ENCODE measurements at regions not wholly inside any gene's neighbourhood (a gene's known extent, or its start where the extent isn't known, plus 50 kb on each side); places are given as distances from the start of the nearest gene placed in this dataset.

DNA sequence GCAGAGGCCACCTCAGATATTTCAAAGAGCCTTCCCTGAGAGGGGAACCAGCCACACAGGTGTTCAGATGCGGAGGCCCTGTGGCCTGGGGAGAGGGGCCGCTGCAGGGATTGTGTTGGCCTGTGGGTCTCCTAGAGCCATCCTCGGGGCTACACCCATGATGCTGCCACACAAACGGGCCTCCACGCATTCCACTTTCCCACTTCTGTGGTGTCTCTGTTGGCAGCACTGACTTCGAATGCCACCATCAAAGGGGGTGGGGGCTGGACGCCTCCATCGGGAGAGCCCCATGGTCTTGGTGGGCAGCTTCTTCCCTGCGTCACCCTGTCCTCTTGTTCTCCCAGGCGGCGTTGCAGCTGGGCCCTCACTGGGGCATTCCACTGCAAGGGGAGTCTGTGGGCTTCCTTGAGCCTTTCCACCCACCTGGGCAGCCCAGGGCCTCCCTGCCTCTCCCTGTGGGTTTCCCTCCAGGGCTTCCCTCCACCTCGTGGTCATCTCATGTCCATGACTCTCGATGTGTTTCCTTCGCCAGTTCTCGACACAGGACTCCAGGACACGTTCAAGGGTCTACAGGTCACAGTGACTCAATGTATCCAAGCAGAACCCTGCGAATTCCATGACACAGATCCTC, 145.5 kb downstream of the ERMARD start:
- Histone ChIP-seq H3K4me2 (no peak overlapping the region), H3K9me2 (ENCODE audit: insufficient read depth) (no peaks in the 10 kb centered on the region), H2AFZ (no peak overlapping the region), H3K27me3 (ENCODE audit: insufficient read depth) (no peaks in the 10 kb centered on the region), H3K4me3 (no peak overlapping the region), H3K27ac (ENCODE audit: low read depth) (no peak overlapping the region), H4K20me1 (replicated peaks; ENCODE audit: insufficient read depth) (no peaks in the 10 kb centered on the region), H3K4me1 (ENCODE audit: insufficient read depth) (no peaks in the 10 kb centered on the region), H3K36me3 (ENCODE audit: insufficient read depth) (no peaks in the 10 kb centered on the region), H3K79me2 (replicated peaks; ENCODE audit: insufficient read depth) (no peaks in the 10 kb centered on the region), H3F3A (replicated peaks; ENCODE audit: low read depth) (no peaks in the 10 kb centered on the region)
- TF ChIP-seq ZNF114 (CRISPR knock-in tag; IDR thresholded peaks at IDR 0.05) (no peak), ZNF331 (CRISPR knock-in tag; IDR thresholded peaks at IDR 0.05; ENCODE audit: low read depth) (no peak), JUNB (IDR thresholded peaks at IDR 0.05; ENCODE audit: unreplicated experiment) (no peak), EZH2phosphoT487 (IDR thresholded peaks at IDR 0.05; ENCODE audit: unreplicated experiment) (no peak), STAT1 (IDR thresholded peaks at IDR 0.05; ENCODE audit: unreplicated experiment) (no peak), EZH2 (IDR thresholded peaks at IDR 0.05; ENCODE audit: low read depth, unreplicated experiment) (no peak), CREB1 (CRISPR knock-in tag; IDR thresholded peaks at IDR 0.05; ENCODE audit: low read depth) (no peak), POLR2AphosphoS5 (IDR thresholded peaks at IDR 0.05; ENCODE audit: low read depth) (no peak), NANOG (IDR thresholded peaks at IDR 0.05; ENCODE audit: borderline replicate concordance) (no peak)
- TF ChIP-seq, protein P1, sequence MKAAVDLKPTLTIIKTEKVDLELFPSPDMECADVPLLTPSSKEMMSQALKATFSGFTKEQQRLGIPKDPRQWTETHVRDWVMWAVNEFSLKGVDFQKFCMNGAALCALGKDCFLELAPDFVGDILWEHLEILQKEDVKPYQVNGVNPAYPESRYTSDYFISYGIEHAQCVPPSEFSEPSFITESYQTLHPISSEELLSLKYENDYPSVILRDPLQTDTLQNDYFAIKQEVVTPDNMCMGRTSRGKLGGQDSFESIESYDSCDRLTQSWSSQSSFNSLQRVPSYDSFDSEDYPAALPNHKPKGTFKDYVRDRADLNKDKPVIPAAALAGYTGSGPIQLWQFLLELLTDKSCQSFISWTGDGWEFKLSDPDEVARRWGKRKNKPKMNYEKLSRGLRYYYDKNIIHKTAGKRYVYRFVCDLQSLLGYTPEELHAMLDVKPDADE (IDR thresholded peaks at IDR 0.05): no peak
- TF ChIP-seq, protein P2, sequence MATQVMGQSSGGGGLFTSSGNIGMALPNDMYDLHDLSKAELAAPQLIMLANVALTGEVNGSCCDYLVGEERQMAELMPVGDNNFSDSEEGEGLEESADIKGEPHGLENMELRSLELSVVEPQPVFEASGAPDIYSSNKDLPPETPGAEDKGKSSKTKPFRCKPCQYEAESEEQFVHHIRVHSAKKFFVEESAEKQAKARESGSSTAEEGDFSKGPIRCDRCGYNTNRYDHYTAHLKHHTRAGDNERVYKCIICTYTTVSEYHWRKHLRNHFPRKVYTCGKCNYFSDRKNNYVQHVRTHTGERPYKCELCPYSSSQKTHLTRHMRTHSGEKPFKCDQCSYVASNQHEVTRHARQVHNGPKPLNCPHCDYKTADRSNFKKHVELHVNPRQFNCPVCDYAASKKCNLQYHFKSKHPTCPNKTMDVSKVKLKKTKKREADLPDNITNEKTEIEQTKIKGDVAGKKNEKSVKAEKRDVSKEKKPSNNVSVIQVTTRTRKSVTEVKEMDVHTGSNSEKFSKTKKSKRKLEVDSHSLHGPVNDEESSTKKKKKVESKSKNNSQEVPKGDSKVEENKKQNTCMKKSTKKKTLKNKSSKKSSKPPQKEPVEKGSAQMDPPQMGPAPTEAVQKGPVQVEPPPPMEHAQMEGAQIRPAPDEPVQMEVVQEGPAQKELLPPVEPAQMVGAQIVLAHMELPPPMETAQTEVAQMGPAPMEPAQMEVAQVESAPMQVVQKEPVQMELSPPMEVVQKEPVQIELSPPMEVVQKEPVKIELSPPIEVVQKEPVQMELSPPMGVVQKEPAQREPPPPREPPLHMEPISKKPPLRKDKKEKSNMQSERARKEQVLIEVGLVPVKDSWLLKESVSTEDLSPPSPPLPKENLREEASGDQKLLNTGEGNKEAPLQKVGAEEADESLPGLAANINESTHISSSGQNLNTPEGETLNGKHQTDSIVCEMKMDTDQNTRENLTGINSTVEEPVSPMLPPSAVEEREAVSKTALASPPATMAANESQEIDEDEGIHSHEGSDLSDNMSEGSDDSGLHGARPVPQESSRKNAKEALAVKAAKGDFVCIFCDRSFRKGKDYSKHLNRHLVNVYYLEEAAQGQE (IDR thresholded peaks at IDR 0.05; ENCODE audit: unreplicated experiment): no peak
- TF ChIP-seq, protein P3, sequence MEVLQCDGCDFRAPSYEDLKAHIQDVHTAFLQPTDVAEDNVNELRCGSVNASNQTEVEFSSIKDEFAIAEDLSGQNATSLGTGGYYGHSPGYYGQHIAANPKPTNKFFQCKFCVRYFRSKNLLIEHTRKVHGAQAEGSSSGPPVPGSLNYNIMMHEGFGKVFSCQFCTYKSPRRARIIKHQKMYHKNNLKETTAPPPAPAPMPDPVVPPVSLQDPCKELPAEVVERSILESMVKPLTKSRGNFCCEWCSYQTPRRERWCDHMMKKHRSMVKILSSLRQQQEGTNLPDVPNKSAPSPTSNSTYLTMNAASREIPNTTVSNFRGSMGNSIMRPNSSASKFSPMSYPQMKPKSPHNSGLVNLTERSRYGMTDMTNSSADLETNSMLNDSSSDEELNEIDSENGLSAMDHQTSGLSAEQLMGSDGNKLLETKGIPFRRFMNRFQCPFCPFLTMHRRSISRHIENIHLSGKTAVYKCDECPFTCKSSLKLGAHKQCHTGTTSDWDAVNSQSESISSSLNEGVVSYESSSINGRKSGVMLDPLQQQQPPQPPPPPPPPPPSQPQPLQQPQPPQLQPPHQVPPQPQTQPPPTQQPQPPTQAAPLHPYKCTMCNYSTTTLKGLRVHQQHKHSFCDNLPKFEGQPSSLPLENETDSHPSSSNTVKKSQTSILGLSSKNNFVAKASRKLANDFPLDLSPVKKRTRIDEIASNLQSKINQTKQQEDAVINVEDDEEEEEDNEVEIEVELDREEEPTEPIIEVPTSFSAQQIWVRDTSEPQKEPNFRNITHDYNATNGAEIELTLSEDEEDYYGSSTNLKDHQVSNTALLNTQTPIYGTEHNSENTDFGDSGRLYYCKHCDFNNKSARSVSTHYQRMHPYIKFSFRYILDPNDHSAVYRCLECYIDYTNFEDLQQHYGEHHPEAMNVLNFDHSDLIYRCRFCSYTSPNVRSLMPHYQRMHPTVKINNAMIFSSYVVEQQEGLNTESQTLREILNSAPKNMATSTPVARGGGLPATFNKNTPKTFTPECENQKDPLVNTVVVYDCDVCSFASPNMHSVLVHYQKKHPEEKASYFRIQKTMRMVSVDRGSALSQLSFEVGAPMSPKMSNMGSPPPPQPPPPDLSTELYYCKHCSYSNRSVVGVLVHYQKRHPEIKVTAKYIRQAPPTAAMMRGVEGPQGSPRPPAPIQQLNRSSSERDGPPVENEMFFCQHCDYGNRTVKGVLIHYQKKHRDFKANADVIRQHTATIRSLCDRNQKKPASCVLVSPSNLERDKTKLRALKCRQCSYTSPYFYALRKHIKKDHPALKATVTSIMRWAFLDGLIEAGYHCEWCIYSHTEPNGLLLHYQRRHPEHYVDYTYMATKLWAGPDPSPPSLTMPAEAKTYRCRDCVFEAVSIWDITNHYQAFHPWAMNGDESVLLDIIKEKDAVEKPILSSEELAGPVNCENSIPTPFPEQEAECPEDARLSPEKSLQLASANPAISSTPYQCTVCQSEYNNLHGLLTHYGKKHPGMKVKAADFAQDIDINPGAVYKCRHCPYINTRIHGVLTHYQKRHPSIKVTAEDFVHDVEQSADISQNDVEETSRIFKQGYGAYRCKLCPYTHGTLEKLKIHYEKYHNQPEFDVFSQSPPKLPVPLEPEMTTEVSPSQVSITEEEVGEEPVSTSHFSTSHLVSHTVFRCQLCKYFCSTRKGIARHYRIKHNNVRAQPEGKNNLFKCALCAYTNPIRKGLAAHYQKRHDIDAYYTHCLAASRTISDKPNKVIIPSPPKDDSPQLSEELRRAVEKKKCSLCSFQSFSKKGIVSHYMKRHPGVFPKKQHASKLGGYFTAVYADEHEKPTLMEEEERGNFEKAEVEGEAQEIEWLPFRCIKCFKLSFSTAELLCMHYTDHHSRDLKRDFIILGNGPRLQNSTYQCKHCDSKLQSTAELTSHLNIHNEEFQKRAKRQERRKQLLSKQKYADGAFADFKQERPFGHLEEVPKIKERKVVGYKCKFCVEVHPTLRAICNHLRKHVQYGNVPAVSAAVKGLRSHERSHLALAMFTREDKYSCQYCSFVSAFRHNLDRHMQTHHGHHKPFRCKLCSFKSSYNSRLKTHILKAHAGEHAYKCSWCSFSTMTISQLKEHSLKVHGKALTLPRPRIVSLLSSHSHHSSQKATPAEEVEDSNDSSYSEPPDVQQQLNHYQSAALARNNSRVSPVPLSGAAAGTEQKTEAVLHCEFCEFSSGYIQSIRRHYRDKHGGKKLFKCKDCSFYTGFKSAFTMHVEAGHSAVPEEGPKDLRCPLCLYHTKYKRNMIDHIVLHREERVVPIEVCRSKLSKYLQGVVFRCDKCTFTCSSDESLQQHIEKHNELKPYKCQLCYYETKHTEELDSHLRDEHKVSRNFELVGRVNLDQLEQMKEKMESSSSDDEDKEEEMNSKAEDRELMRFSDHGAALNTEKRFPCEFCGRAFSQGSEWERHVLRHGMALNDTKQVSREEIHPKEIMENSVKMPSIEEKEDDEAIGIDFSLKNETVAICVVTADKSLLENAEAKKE (CRISPR knock-in tag; IDR thresholded peaks at IDR 0.05): no peak
- TF ChIP-seq, protein P4, sequence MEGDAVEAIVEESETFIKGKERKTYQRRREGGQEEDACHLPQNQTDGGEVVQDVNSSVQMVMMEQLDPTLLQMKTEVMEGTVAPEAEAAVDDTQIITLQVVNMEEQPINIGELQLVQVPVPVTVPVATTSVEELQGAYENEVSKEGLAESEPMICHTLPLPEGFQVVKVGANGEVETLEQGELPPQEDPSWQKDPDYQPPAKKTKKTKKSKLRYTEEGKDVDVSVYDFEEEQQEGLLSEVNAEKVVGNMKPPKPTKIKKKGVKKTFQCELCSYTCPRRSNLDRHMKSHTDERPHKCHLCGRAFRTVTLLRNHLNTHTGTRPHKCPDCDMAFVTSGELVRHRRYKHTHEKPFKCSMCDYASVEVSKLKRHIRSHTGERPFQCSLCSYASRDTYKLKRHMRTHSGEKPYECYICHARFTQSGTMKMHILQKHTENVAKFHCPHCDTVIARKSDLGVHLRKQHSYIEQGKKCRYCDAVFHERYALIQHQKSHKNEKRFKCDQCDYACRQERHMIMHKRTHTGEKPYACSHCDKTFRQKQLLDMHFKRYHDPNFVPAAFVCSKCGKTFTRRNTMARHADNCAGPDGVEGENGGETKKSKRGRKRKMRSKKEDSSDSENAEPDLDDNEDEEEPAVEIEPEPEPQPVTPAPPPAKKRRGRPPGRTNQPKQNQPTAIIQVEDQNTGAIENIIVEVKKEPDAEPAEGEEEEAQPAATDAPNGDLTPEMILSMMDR (conservative IDR thresholded peaks at IDR 0.05; ENCODE audit: low read depth in 2 of 2): no peak
- Mint-ChIP-seq H3K4me1 (no peaks in the 10 kb centered on the region; the same call in 2 of the 3 replicates), H3K27ac (no peak overlapping the region), H3K4me3 (no peak overlapping the region), H3K9me3 (peaks cover 31% of the 10 kb centered on the region), H3K36me3 (ENCODE audit: low read depth) (peaks cover 3% of the 10 kb centered on the region; the same call in 1 of the 3 replicates), H3K27me3 (ENCODE audit: insufficient read depth, low read depth, poor library complexity) (peaks cover 5% of the 10 kb centered on the region)
- DNase-seq (ENCODE audit: low spot score) (no peak), ATAC-seq (no peak)

Data from GM23338 (cell line).